ENCODE measurements at regions not wholly inside any gene's neighbourhood (a gene's known extent, or its start where the extent isn't known, plus 50 kb on each side); places are given as distances from the start of the nearest gene placed in this dataset.

DNA sequence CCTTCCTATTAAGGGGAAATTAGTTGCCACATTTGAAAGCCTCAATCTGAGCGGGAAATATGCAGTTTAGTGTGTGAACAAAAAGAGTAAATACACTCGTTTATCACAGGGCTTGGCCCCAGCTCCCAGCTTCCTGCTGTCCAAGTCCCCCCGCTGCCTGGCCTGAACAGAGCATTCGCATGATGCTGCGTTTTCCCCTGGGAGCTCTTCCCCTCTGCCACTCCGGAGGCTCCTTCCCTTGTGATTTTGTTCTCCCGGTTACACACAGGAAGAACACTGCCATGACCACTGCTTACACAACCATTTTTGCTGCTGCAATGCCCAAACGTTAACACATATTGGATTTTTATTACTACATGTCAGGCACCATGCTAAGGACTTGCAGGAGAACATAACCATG, 120.7 kb upstream of the ADARB2 start:
- TF ChIP-seq POLR2A (IDR thresholded peaks at IDR 0.05) = no peak
- TF ChIP-seq, protein P1, sequence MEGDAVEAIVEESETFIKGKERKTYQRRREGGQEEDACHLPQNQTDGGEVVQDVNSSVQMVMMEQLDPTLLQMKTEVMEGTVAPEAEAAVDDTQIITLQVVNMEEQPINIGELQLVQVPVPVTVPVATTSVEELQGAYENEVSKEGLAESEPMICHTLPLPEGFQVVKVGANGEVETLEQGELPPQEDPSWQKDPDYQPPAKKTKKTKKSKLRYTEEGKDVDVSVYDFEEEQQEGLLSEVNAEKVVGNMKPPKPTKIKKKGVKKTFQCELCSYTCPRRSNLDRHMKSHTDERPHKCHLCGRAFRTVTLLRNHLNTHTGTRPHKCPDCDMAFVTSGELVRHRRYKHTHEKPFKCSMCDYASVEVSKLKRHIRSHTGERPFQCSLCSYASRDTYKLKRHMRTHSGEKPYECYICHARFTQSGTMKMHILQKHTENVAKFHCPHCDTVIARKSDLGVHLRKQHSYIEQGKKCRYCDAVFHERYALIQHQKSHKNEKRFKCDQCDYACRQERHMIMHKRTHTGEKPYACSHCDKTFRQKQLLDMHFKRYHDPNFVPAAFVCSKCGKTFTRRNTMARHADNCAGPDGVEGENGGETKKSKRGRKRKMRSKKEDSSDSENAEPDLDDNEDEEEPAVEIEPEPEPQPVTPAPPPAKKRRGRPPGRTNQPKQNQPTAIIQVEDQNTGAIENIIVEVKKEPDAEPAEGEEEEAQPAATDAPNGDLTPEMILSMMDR (IDR thresholded peaks at IDR 0.05) = no peak
- no peak for TF ChIP-seq POLR2AphosphoS5 (IDR thresholded peaks at IDR 0.05)
